ENCODE measurements at regions not wholly inside any gene's neighbourhood (a gene's known extent, or its start where the extent isn't known, plus 50 kb on each side); places are given as distances from the start of the nearest gene placed in this dataset.

GRCh38 chr2:240384711-240385450 lies 50.6 kb upstream of the GPC1 start:
- TF ChIP-seq CTCF (IDR thresholded peaks at IDR 0.05) = no peak
- no peak for TF ChIP-seq POLR2AphosphoS5 (IDR thresholded peaks at IDR 0.05)
